Keratinocyte (primary cell): ENCODE measurements at regions not wholly inside any gene's neighbourhood (a gene's known extent, or its start where the extent isn't known, plus 50 kb on each side); places are given as distances from the start of the nearest gene placed in this dataset.

Experiments used
- DNase-seq: peaks from one replicate; pipeline ENCODE4 v3.0.0-alpha.2; 2011; ENCODE audit warnings: low read depth, missing footprints, low spot score
- FAIRE-seq: peaks from 2 replicates; lab custom pipeline; 2011; peaks lifted over from hg19 to GRCh38; lab: Jason Lieb, UNC
- H2AFZ ChIP-seq: 2 replicates; pipeline ENCODE4 v1.6.0; 2012; ENCODE audit warnings: low read length, control low read depth, inconsistent platforms; ENCODE audit not compliant: control insufficient read depth
- H3K27ac ChIP-seq: 2 replicates; pipeline ENCODE4 v1.5.1; 2011; ENCODE audit warnings: low read length; ENCODE audit not compliant: control insufficient read depth, insufficient read depth
- H3K27me3 ChIP-seq: 3 replicates; pipeline ENCODE4 v1.6.0; 2011; ENCODE audit warnings: low read length; ENCODE audit not compliant: control insufficient read depth, insufficient read depth; ENCODE audit errors: extremely low read depth
- H3K36me3 ChIP-seq, 2 experiments: 2 replicates in 1 of 2; 3 replicates in 1 of 2; pipeline ENCODE4 v1.5.1; 2011; ENCODE audit warnings: low read length in 2 of 2, mild to moderate bottlenecking in 1 of 2; ENCODE audit not compliant: control insufficient read depth in 2 of 2, insufficient read depth in 2 of 2; ENCODE audit errors: extremely low read depth in 1 of 2
- H3K4me1 ChIP-seq: 3 replicates; pipeline ENCODE4 v1.5.1; 2011; ENCODE audit warnings: low read length; ENCODE audit not compliant: control insufficient read depth, insufficient read depth; ENCODE audit errors: extremely low read depth
- H3K4me2 ChIP-seq: 3 replicates; pipeline ENCODE4 v1.6.0; 2011; ENCODE audit warnings: low read depth, low read length; ENCODE audit not compliant: control insufficient read depth, insufficient read depth; ENCODE audit errors: extremely low read depth
- H3K4me3 ChIP-seq, 3 experiments: fragments of 200-600 bp in 1 of 3; sonication (generic) in 1 of 3; 2 replicates in 2 of 3; 3 replicates in 1 of 3; pipeline ENCODE4 v1.5.1; 2011 to 2016; ENCODE audit warnings: low read length in 3 of 3, mild to moderate bottlenecking in 3 of 3, control low read depth in 2 of 3, inconsistent platforms in 1 of 3, low read depth in 1 of 3, mixed read lengths in 1 of 3, mixed run types in 1 of 3, moderate library complexity in 1 of 3; ENCODE audit not compliant: control insufficient read depth in 2 of 3, insufficient read depth in 2 of 3; ENCODE audit errors: extremely low read depth in 1 of 3
- H3K79me2 ChIP-seq: 2 replicates; pipeline ENCODE4 v1.6.0; 2012; ENCODE audit warnings: low read length; ENCODE audit not compliant: control insufficient read depth, insufficient read depth
- H3K9ac ChIP-seq: 3 replicates; pipeline ENCODE4 v1.6.0; 2011; ENCODE audit warnings: low read length; ENCODE audit not compliant: control insufficient read depth, insufficient read depth; ENCODE audit errors: extremely low read depth
- H3K9me1 ChIP-seq: 3 replicates; pipeline ENCODE4 v1.6.0; 2011; ENCODE audit warnings: low read length; ENCODE audit not compliant: control insufficient read depth, insufficient read depth; ENCODE audit errors: extremely low read depth
- H3K9me3 ChIP-seq: 2 replicates; pipeline ENCODE4 v1.5.1; 2012; ENCODE audit warnings: low read depth, low read length; ENCODE audit not compliant: control insufficient read depth
- H4K20me1 ChIP-seq: 3 replicates; pipeline ENCODE4 v1.6.0; 2011; ENCODE audit warnings: low read length; ENCODE audit not compliant: control insufficient read depth, insufficient read depth; ENCODE audit errors: extremely low read depth
- CTCF ChIP-seq, 3 experiments: IDR thresholded peaks in 1 of 3; conservative IDR thresholded peaks in 1 of 3; optimal IDR thresholded peaks in 1 of 3; 2 replicates in 2 of 3; 3 replicates in 1 of 3; pipeline versions ENCODE3 to v1.5.1; 2011; ENCODE audit warnings: low read length in 3 of 3, mild to moderate bottlenecking in 3 of 3, moderate library complexity in 2 of 3, control low read depth in 1 of 3, inconsistent platforms in 1 of 3; ENCODE audit not compliant: insufficient read depth in 2 of 3; ENCODE audit errors: extremely low read depth in 1 of 3
- EZH2 ChIP-seq: IDR thresholded peaks from one replicate; pipeline ENCODE4 v1.6.1; 2012; ENCODE audit warnings: inconsistent platforms, mild to moderate bottlenecking, low read length, moderate library complexity
- dilution Hi-C: fragments of 300-500 bp; cut with MboI; formaldehyde crosslinking; loops from one replicate; pipeline ENCODE4 v1.7.0; 2020; ENCODE audit warnings: low sequenced_read_pairs; ENCODE audit not compliant: extremely low pct_ligation_motif_present

GRCh38 chr1:81007024-81007423, 793.7 kb upstream of the ADGRL2 start:
- Histone ChIP-seq H3K4me3 (no peak overlapping the region), H3K9me1 (no peaks in the 10 kb centered on the region), H3K27me3 (no peaks in the 10 kb centered on the region), H3K9ac (no peak overlapping the region), H3K4me1 (no peaks in the 10 kb centered on the region), H3K9me3 (no peaks in the 10 kb centered on the region), H3K27ac (no peak overlapping the region), H3K4me2 (no peak overlapping the region), H3K79me2 (no peaks in the 10 kb centered on the region), H4K20me1 (no peaks in the 10 kb centered on the region), H3K36me3 (no peaks in the 10 kb centered on the region), H2AFZ (no peak overlapping the region)
- dilution Hi-C loops, result no loop called here
- FAIRE-seq (no peak), DNase-seq (no peak)
- TF ChIP-seq EZH2 (no peak), CTCF (optimal IDR thresholded peaks at IDR 0.05 in 1 of 3, IDR thresholded peaks at IDR 0.05 in 1 of 3, conservative IDR thresholded peaks at IDR 0.05 in 1 of 3; ENCODE audit: extremely low read depth in 1 of 3, insufficient read depth in 2 of 3, low read length in 3 of 3) (no peak)

GRCh38 chr1:81006502-81006901, 794.2 kb upstream of the ADGRL2 start:
- DNase-seq, result no peak
- Histone ChIP-seq H3K9me1 (no peaks in the 10 kb centered on the region), H3K27ac (no peak overlapping the region), H3K79me2 (no peaks in the 10 kb centered on the region), H3K4me3 (no peak overlapping the region), H2AFZ (no peak overlapping the region), H3K9ac (no peak overlapping the region), H3K4me2 (no peak overlapping the region), H3K27me3 (no peaks in the 10 kb centered on the region), H4K20me1 (no peaks in the 10 kb centered on the region), H3K4me1 (no peaks in the 10 kb centered on the region), H3K36me3 (no peaks in the 10 kb centered on the region), H3K9me3 (no peaks in the 10 kb centered on the region)
- TF ChIP-seq EZH2 (no peak), CTCF (optimal IDR thresholded peaks at IDR 0.05 in 1 of 3, IDR thresholded peaks at IDR 0.05 in 1 of 3, conservative IDR thresholded peaks at IDR 0.05 in 1 of 3; ENCODE audit: extremely low read depth in 1 of 3, insufficient read depth in 2 of 3, low read length in 3 of 3) (no peak)
- dilution Hi-C loops, result no loop called here
- no peak for FAIRE-seq
